ENCODE measurements at regions not wholly inside any gene's neighbourhood (a gene's known extent, or its start where the extent isn't known, plus 50 kb on each side); places are given as distances from the start of the nearest gene placed in this dataset.

GRCh38 chr1:86239490-86239889 is 82.9 kb upstream of the COL24A1 start:
- no peak overlapping the region for H3K18ac ChIP-seq (ENCODE audit: extremely low read depth, low read length)
- no peaks in the 10 kb centered on the region for H3K4me1 ChIP-seq (replicated peaks in 1 of 4; ENCODE audit: control insufficient read depth in 3 of 4, insufficient read depth in 4 of 4, low read length in 3 of 4)
- H3K4me2 ChIP-seq (ENCODE audit: insufficient read depth in 1 of 2, low read depth in 2 of 2, low read length in 2 of 2) = no peak overlapping the region
- no peak overlapping the region for H3K27ac ChIP-seq (ENCODE audit: low read depth, low read length)
- no peaks in the 10 kb centered on the region; the same call in 1 of the 2 replicates for H3K23me2 ChIP-seq (ENCODE audit: low read depth, low read length)
- H2BK12ac ChIP-seq (ENCODE audit: low read depth, low read length) = no peak overlapping the region
- H3K9ac ChIP-seq (replicated peaks in 1 of 4; ENCODE audit: extremely low read depth in 1 of 4, low read depth in 3 of 4, low read length in 3 of 4) = no peak overlapping the region
- no peak overlapping the region for H2AK5ac ChIP-seq (ENCODE audit: low read depth, low read length)
- TF ChIP-seq CHD1 (IDR thresholded peaks at IDR 0.05; ENCODE audit: low read depth, low read length) (no peak), SAP30 (IDR thresholded peaks at IDR 0.05; ENCODE audit: insufficient read depth, insufficient replicate concordance, low read length) (no peak), E2F6 (IDR thresholded peaks at IDR 0.05) (no peak), GABPA (IDR thresholded peaks at IDR 0.05; ENCODE audit: borderline replicate concordance, insufficient read depth, low read length) (no peak), JUN (IDR thresholded peaks at IDR 0.05; ENCODE audit: low read depth, low read length) (no peak)
- no peak overlapping the region for H3K14ac ChIP-seq (ENCODE audit: insufficient read length)
- no peaks in the 10 kb centered on the region for H4K20me1 ChIP-seq (replicated peaks in 1 of 2; ENCODE audit: control insufficient read depth in 1 of 2, insufficient read depth in 2 of 2, low read length in 2 of 2)
- H3K4me3 ChIP-seq (ENCODE audit: extremely low read depth in 1 of 4, insufficient read depth in 2 of 4, low read depth in 3 of 4, low read length in 4 of 4) = no peak overlapping the region
- FAIRE-seq (no peak), DNase-seq (ENCODE audit: low read depth in 1 of 2, low spot score in 2 of 2) (no peak)
- H3K4ac ChIP-seq (replicated peaks; ENCODE audit: insufficient read length, low read depth, low read length) = no peak overlapping the region
- H4K5ac ChIP-seq (ENCODE audit: insufficient read length, low read depth, low read length) = no peak overlapping the region
- no peaks in the 10 kb centered on the region for H3K79me2 ChIP-seq (ENCODE audit: control insufficient read depth in 1 of 2, insufficient read depth in 2 of 2, low read length in 2 of 2)
- no peak overlapping the region for H3K23ac ChIP-seq (ENCODE audit: insufficient read length)
- no peaks in the 10 kb centered on the region for H3K27me3 ChIP-seq (replicated peaks in 1 of 4; ENCODE audit: control insufficient read depth in 3 of 4, extremely low read depth in 1 of 4, insufficient read depth in 3 of 4, low read length in 3 of 4)
- no peaks in the 10 kb centered on the region for H3K9me3 ChIP-seq (ENCODE audit: insufficient read depth in 2 of 2, low read depth in 1 of 2, low read length in 1 of 2)
- no peak overlapping the region for H2BK20ac ChIP-seq (ENCODE audit: low read length)
- no peak overlapping the region for H2BK5ac ChIP-seq (ENCODE audit: low read depth, low read length)
- H4K8ac ChIP-seq (ENCODE audit: extremely low read depth, insufficient read depth, low read length) = no peak overlapping the region
- ChIA-PET POLR2A (ENCODE audit: partially characterized antibody) (no interaction called here), CTCF (ENCODE audit: partially characterized antibody) (no interaction called here)
- H4K91ac ChIP-seq (replicated peaks; ENCODE audit: insufficient read length, low read length) = no peak overlapping the region
- H3K36me3 ChIP-seq (ENCODE audit: control insufficient read depth in 2 of 4, insufficient read depth in 4 of 4, low read length in 3 of 4) = no peaks in the 10 kb centered on the region
- H2BK15ac ChIP-seq (ENCODE audit: low read length) = no peak overlapping the region
- no peak overlapping the region for H2BK120ac ChIP-seq (replicated peaks; ENCODE audit: low read depth, low read length)
- no peak overlapping the region for H3K56ac ChIP-seq (replicated peaks; ENCODE audit: insufficient read length, low read depth, low read length)
- no peaks in the 10 kb centered on the region for H3K79me1 ChIP-seq (ENCODE audit: low read depth, low read length)
- H2AFZ ChIP-seq (ENCODE audit: low read length) = no peak overlapping the region

Data from H1 (cell line).